T-helper 9 cell (primary cell): ENCODE measurements at regions not wholly inside any gene's neighbourhood (a gene's known extent, or its start where the extent isn't known, plus 50 kb on each side); places are given as distances from the start of the nearest gene placed in this dataset.

Experiments used
- DNase-seq: peaks from one replicate; pipeline ENCODE4 v3.0.0-alpha.2; 2020

DNA sequence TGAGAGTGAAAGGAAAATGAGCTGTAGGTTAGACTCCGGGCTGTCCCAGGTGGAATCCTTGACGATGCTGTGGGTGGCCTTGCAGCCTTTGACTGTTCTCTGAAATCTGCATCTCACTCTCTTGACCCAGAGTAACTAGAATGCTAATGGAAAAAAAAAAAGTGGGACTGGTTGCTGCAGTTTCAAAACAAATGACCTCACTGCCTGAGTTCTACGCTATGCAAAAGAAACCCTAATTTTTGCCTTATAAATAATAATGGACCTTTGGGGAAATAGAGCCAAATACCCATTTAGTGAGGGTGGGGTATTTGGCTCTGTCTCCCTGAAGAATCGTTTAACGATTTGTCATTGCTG lies 309.7 kb upstream of the C2CD4B start:
- DNase-seq: no peak

DNA sequence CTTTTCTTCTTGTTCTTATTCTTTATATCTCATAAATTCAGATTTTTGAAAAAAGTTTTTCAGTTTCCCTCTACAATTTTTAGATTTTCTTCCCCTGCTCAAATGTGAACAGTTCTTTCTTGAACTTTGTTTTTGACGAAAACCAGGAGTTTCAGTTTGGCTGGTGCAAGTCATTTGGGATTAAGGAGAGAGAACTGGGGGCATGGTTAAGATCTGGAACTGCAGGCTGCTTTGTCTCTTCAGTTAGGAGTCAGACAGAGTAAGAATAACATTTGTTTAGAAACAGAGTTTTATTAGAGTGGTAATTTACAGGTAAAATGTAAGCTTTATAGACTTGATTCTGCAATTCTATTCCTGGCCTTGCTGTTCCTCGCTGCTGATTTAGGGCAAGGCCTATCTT lies 310.5 kb upstream of the C2CD4B start:
- DNase-seq: no peak

DNA sequence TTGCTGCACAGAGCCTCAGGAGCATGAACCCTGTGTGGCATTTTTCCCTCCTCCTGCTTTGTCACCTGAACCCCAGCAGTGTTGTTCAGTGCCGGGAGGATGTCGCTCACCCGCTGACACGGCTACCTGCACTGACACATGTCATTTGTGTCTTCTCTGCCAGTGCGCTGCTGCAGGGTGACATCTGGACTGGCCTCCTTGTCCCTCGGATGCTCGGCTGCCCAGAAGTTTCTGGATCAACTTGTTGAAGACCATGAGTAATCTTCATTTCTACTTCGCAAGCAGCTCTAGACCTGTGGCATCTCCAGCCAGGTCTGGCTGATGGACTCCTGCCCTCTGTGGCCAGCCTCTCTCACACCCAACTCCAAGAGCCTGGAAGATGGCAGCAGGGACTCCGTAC lies 311.1 kb upstream of the C2CD4B start:
- no peak for DNase-seq

DNA sequence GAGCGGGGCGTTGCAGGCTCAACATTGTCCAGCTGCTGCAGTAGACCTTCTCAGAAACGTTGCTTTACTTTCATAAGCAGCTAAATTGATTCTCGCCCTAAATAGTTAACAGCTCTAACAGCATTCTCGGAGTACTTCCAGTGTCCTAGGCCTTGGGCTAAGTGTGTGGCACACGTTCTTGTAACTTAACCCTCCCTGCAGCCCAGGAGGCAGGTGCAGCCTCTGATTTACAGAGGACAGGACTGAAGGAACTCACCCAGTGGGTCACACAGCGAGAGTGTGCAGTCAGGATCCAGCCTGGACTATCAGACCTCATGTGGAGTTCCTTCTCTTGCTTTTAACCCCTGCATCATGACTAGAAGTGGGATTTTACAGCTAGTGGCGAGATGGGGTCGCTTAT lies 312.8 kb upstream of the C2CD4B start:
- no peak for DNase-seq

DNA sequence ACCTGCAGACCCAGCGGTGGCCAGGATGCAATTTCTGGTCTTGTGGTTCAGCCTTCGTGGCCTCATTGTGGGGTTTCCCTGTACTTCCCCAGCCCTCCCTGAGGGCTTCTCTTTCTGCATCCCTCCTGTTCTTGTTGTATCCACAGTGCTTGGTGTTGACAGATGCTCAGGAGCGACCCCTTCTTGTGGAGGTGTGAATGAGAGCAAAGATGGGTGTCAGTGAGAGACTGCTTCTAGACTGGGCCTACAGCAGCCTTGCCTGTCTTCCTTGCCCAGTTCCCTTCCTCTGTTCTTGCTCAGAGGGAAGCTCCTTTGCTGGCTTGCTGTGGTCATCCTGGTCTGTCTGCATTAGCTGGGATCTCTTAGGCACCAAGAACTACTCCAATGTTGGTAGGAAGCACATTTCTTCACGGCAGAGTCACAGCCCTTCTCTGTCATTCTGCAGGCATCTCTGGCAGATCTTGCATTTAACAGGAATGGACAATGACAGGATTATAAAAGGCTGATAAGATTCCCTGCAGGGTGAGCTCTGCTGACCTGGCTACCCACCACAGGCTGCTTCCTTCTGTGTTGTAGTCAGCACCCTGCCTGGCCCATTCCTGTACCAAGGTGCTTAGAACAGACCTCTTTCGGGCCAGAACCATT lies 317.8 kb upstream of the C2CD4B start:
- no peak for DNase-seq

DNA sequence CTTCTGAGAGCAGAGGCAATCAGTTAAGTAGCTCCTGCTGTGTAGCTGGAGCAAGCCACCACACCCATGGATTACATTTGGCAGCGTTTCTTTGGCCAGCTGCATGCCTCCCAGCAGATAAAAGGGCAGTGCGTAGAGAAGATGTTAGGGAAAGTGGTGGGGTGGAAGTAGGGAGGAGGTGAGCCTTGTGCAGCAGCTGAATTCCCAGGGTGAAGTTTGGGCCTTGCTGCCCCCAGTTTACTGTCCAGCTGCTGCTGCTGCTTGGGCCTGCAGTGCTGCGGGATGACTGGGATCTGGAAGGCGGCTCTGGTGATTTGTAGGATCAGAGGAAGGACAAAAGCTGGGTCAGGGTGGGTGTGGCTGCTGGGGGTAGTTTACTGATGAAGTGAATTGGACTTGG lies 318.7 kb upstream of the C2CD4B start:
- DNase-seq: no peak

DNA sequence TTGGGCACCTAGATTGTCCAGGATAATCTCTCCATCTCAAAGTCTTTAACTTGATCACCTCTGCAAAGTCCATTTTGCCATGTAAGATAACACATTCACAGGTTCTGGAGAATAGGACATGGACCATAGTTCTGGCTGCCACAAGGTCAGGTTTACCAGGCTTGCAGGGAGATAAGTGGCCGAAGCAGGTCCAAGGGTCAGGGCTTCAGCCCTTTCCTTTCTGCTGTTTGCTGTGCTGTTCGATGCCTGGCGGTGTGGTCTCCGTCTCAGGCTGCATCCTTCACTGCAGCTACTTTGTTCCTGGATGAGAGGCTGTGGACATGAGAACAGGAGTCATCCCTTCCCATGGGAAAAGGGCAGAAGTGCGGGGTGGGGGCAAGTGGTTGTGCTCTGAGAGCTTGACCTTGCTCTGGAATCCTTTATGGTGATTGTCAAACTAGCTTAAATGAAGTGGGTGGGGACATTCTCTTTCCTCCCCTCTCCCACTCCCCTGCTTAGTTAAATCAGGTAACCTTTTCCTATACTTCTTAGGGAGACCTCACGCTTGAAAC lies 320.2 kb upstream of the C2CD4B start:
- DNase-seq: no peak

DNA sequence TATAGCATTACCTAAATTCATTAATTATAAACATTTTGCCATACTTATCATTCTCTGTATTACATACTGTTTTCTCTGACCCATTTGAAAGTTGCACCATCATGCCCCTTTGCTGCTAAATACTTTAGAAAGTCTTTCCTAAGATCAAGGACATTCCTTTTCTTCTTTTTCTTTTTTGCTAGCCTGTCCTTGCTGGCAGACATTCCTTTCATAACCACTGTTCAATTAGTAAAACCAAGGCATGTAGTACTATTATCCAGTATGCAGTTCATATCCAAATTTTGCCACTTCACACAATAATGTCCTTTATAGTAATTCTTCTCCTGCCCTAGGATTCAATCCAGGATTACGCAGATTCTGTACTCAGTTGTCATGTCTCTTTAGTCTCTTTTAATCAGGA lies 321.0 kb upstream of the C2CD4B start:
- DNase-seq: no peak

DNA sequence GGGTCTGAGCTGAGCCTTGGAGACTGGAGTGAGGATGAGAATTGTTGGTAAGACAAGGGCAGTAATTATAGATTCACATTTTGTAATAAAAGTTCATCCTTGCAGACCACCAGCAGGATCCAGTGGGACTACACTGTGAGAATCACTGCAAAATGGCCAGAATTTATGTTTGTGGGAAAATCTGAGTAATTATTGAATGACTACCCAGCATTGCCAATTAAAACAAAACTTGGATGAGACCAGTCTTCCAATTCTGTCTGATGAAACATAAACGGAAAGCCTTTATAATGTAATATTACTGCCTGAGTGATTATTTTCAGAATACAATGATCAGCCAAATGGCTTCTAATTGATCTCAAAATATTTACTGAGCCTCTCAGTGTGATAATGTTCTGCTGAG lies 323.3 kb upstream of the C2CD4B start:
- DNase-seq: no peak

DNA sequence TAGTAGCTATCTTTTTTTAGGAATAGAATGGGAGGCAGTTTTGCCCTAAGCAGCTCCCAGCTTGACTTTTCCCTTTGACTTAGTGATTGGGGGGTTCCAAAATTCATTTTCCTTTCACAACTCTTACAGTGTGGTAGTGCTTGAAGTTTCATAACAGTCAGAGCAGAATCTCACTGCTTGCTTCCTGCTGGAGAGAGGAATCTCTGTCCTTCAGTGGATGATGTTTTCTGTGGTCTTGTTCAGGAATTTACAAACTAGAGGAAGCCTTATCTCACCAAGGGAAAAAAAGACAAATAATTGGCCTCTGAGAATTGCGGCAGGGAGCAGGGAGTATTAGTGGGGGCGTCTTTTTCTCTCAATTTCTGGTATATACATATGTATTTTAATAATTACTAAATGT lies 326.6 kb upstream of the C2CD4B start:
- DNase-seq: no peak

DNA sequence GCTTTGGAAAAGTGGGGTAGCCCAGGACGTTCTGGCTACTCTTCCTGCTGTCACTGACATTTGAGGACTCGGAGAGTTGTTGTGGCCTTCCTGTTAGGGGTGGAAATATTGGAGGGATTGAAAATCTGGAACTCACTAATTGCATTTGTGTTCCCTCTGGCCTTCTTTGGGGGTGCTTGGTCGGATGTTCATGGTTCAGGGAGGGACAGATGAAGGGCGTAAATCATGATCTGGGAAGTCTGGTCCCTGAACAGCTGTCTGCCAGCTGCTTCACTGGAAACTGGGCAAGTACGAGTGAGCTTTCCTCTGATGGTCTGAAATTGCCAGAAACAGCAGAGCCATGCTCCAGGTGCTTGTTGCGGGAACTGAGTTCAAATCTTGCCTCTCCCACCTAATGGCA lies 327.8 kb upstream of the C2CD4B start:
- no peak for DNase-seq

DNA sequence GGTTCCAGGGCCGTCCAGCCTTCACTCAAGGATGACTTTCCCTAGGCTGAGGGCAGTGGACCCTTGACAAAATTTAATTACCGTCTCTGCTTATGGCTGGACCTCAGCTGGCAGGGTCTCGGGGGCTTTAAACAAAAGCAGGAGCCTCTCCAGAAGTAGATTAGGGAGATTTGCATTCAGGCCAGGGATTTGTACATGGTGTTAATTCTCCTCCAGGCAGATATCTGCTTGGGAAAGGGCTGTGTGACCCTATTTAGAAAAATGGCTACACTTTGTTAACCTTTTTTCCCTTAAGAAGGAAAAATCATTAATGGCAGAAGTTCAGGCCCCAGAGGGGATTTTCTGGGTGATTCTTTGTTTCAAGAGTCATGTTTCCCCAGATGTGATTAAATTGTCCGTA lies 329.1 kb upstream of the C2CD4B start:
- no peak for DNase-seq

DNA sequence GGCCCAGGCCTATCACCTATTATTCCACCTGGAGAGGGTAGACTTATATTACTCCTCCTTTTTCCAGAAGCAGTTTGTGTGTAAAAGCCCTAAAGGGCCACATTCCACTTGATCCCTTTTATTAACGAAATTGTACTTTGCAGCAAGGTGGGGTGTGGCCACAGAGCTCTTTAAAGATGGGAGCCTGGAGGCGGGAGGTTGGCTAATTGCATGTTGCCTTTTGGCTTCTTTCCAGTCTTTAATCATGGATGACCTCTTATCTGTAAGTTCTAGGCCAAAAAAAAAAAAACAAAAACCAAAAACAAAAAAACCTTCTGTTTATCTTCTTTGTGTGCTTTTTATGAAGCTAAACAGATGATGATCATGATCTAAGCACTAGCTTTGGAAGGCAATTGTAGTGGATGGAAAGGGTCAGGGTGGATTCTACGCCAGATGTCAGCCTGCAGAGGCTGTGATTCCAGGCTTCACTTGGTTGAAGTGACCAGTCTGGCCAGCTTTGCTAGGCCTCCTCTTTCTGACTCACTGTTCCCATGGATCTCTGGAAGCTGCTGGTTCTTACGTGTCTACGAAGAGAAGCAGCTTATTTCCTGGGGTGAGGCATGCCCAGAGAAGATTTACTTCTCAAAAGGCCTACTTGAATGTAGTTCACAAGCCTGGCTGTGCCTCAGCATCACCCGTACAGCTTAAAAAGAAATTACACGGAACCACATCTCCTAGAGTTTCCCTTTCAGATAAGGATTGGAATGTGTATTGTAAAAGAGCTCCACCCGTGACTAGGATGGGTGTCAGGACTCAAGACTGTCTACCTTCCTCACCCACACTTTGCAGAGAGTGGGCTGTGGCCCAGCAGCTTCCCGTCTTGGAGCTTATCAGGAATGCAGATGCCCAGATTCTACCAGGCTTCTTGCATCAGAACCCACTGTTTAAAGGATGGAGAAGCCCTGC lies 330.9 kb upstream of the C2CD4B start:
- no peak for DNase-seq

DNA sequence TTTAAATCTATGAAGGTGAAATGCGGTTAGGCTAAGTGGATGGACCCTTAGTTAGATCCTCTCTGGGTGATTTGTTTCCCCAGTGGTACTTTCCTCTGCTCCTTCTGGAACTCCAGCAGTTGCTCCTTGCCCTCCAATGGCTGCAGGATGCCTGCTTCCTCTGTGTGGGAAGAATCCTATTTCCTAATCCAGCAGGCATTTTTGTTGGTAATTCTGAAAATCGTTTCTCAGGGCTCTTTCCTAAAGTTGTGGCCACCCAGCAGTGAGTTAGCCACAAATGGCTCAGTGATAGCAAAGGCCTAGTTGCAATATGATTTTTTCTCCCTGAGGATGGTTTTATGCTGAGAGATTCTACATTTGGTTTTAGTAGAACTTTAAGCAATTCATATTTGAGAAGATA lies 332.3 kb upstream of the C2CD4B start:
- no peak for DNase-seq

DNA sequence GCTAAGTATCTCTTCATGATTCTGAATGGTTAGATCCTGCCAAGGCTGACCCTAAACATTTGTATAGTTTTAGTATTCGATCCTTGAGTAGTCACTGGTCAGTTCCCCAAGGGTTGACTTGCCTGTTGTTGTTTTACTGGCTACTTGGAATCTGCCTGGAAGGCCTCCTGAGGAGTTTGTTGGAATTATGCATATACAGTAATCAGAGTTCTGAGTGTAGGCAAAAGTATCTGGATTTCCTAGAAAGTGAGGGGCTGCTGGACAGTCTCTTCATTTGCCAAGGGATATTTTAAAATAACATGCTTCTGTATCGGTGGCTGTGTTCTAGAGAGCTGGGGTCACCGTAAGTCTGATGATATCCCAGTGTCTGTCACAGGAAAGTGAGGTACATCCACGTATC lies 333.2 kb upstream of the C2CD4B start:
- no peak for DNase-seq

DNA sequence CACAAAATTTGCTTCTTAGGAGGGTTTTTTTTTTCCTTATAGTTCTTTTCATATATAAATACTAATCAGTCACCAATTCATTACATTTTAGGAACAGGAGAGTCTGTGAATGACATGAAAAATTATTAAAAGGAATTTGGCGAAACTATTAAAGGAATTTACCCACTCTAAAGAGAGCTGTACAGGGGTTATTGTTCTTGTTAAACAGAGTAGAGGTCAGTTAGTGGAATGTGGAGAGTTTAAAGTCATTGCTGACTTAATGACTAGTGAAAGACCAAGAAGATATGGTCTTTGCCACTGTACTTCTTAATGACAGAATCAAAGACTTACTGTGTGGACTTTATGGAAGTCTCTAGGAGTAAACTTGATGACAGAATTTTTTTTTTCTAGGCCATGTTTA lies 333.6 kb upstream of the C2CD4B start:
- DNase-seq: no peak

DNA sequence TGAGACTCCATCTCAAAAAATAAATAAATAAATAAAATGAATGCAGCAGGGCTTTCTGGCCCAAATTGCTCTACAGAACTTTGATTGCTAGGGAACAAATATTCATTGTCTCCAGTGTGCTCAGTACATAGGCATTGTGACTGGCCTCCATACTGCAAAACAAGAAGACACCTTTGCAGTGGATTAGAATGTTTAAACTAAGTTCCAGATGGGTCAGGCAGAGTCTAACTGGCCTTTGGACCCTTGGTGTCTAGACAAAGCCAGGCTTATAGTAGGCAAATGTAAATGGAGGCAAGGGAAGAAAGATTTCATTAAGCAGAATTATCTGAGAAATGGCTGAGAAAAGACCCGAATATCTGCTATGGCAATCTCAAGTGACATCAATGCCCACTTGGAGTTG lies 335.2 kb upstream of the C2CD4B start:
- no peak for DNase-seq

DNA sequence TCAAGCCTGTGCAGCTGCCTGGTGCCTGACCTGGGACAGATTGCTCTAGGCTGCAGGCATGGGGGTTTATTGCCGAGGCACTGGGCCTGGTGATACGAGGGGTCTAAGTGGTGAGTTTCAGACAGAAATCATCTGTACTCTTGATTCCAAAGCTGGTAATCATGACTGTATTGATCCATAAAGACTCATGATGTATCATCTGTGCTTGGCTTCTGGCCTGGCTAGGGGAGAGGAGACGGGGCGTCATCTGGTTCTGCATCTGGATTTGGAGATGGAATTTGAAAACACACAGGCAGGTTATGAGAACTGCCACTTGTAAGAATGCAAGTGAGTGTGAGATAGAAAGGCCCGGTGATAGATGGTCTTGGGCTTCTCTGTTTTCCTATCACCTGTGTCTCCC lies 337.4 kb upstream of the C2CD4B start:
- DNase-seq: no peak

DNA sequence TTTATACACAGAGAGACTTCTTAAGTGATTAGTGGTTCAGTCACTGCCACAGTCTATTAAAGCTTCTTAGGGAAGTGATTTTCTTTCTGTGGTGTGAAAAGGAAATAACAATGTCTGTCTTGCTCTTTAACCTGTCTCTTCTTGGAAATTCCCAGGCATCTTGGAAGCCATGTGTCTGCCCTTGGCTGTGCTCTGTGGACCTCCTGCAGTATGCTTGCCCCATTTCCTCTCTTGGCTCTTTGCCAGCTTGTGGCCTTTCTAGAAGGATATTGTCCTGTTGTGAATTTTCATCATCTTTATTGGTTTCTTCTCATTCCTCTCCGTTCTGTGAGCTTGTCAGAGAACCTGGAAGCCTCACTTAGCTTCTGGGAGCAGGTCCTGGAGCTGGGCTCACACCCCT lies 338.4 kb upstream of the C2CD4B start:
- no peak for DNase-seq

DNA sequence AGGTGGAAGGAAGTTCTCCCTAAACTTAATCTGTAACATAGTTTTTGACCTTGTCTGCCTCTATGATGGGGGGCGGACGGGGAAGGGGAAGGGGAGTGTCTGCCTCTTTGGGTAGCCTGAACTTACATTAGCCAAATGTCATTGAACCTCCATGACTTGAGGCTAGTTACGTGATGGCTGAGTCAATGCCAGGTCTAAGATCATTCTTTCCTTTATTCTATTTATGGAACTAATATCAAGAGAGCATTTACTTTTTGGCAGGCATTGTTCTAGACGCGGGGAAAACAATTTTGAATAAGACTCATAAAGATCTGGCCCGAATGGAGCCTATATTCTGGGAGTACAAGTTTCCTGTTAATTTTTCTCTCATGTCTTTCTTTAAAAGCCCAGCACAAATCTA lies 340.7 kb upstream of the C2CD4B start:
- no peak for DNase-seq

DNA sequence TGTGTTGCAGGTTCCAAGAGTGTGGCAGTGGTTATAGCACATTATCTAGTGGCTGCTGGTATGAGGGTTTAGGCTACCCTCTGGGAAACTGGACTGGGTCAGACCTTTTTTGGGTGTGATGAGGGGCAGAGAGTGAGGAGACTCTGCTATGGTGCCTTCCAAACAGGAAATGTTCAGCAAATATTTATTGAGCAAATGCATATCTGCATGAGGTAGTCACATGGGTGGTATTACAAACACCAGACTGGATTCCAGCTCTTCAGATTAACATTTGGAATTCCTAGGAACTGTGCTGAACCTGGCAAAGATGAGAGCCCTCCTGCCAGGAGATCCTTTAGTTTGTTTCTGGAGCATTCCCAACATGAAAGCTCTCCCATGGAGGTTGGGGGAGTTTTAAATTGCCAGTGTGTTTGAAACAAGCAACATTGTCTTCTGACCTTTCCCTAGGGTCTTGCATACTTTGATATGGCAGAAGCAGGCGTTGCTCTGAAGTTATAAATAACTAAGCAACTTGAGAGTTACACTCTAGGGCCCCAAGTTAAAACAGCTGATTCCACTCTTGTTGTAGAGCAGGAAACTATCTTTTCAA lies 341.2 kb upstream of the C2CD4B start:
- no peak for DNase-seq

DNA sequence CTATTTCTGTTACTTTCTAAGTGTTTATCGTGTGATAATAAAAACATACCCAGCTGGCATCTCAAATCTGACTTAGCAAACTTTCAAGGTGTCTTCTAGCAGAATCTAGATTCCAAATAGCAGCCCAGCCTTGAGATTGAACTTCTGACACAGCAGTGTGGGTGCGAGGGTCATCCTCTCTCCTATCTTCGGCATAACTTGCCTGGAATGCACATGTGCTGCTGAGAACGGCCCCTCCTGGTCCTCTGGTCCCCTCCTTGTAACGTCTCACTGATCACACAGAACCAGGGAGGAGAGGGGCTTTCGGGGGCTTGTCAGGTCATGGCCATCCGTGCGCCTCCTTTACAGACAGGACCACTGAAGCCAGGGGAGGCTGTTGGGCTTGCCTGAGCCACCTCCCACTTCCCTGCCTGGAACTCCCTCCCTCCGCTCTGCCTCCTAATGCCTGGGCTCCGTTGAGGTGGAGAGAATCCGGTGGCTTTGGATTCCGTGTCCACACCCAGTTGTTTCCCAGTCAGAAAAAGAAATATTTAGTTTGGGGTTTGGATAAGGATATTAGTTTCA lies 344.4 kb upstream of the C2CD4B start:
- DNase-seq: no peak

DNA sequence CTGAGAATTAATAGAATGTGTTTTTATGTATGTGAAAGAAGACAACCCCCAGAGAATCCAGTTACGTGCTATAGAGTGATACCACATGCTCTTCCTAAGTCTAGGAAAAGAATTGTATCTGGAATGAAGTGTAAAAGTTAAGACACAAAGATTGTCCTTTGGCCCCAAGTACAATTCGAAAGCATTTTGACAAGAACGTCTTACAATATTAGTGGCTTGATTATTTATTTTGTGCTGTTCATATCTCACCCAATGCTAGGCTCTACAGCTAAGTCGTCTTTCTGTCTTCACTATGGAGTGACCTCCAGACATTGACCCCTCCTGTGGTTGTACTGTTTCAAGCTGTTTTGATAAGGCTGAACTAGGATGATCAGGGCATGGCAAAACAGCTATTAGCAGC lies 345.7 kb upstream of the C2CD4B start:
- DNase-seq: no peak

DNA sequence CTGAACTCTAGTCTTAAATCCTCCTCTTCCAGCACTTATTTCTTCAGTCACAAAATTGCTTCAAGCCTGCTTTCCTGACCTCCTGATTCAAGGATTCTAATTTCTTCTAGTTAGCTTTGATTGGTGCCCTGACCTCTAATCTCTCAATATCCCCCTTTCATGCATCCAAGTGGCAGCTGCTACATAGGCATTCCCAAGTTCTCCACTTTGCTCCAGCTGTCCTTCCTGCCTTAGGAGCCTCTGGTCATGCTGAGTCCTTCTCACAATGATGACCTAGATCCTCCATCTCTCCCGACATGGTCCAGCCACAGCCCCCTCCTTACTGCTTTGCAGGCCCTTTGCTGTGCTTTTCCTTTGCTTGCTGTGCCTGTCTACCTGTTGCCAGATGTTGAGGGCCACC lies 347.8 kb upstream of the C2CD4B start:
- DNase-seq: no peak
